Astrocyte of the cerebellum (primary cell): ENCODE measurements at regions not wholly inside any gene's neighbourhood (a gene's known extent, or its start where the extent isn't known, plus 50 kb on each side); places are given as distances from the start of the nearest gene placed in this dataset.

ENCODE experiments used
- DNase-seq: peaks from one replicate; pipeline ENCODE4 v3.0.0-alpha.2; 2011; ENCODE audit warnings: low read depth
- H3K4me3 ChIP-seq: 2 replicates; pipeline ENCODE4 v1.5.1; 2011; ENCODE audit warnings: mild to moderate bottlenecking, low read depth, low read length, moderate library complexity
- CTCF ChIP-seq: IDR thresholded peaks from 2 replicates; pipeline ENCODE4 v1.5.1; 2012; ENCODE audit warnings: low read length, low read depth, moderate library complexity, mild to moderate bottlenecking; ENCODE audit errors: missing control alignments
- in situ Hi-C: cut with HindIII; loops from 2 replicates; pipeline ENCODE4 v1.10.0; 2017; ENCODE audit warnings: low sequenced_read_pairs

- TF ChIP-seq CTCF = no peak
- in situ Hi-C loops = no loop called here
- no peak for DNase-seq
- H3K4me3 ChIP-seq = no peak overlapping the region
Measured at GRCh38 chr7:17679458-17679857, 260.8 kb downstream of the SNX13 start.

GRCh38 chr7:17680026-17680425 is 260.3 kb downstream of the SNX13 start:
- DNase-seq = peak; percentile 73
- TF ChIP-seq CTCF = no peak
- no peak overlapping the region for H3K4me3 ChIP-seq
- in situ Hi-C loops = no loop called here

GRCh38 chr7:17680943-17681351 is 259.3 kb downstream of the SNX13 start:
- DNase-seq = no peak
- in situ Hi-C loops = no loop called here
- H3K4me3 ChIP-seq = no peak overlapping the region
- TF ChIP-seq CTCF = no peak

- in situ Hi-C loops = no loop called here
- no peak for TF ChIP-seq CTCF
- DNase-seq = no peak
- no peak overlapping the region for H3K4me3 ChIP-seq
Measured at GRCh38 chr7:17681965-17682364, 258.3 kb downstream of the SNX13 start.

GRCh38 chr7:17682586-17682985 is 257.7 kb downstream of the SNX13 start:
- DNase-seq = no peak
- no peak overlapping the region for H3K4me3 ChIP-seq
- TF ChIP-seq CTCF = no peak
- in situ Hi-C loops = no loop called here

GRCh38 chr7:17685141-17685540 is 255.2 kb downstream of the SNX13 start:
- no peak for TF ChIP-seq CTCF
- in situ Hi-C loops = no loop called here
- no peak for DNase-seq
- no peak overlapping the region for H3K4me3 ChIP-seq

- H3K4me3 ChIP-seq = no peak overlapping the region
- TF ChIP-seq CTCF = no peak
- in situ Hi-C loops = no loop called here
- no peak for DNase-seq
Measured at GRCh38 chr7:17687361-17687760, 252.9 kb downstream of the SNX13 start.
